ENCODE measurements at regions not wholly inside any gene's neighbourhood (a gene's known extent, or its start where the extent isn't known, plus 50 kb on each side); places are given as distances from the start of the nearest gene placed in this dataset.

DNA sequence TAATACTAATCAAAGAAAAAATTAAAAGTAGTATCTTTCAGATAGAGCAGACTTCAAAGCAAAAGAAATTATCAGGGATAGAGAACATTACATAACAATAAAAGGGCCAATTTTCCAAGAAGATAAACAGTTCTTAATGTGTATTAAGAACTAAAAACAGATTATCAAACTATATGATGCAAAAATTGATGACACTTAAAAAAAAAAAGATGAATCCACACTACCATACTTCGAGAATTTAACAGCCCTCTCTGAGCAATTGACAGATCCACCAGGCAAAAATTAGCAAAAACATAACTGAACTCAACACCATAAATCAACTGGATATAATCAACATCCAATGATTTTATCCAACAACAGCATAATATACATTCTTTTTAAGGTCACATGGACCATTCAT lies 686.5 kb downstream of the LRFN5 start:
- Histone ChIP-seq H2AFZ (replicated peaks; ENCODE audit: low read length, poor library complexity) (no peak overlapping the region), H3K56ac (ENCODE audit: extremely low read depth, insufficient read depth, low read length) (no peak overlapping the region), H3K9me1 (ENCODE audit: insufficient read depth, low read length) (no peaks in the 10 kb centered on the region), H2BK15ac (ENCODE audit: low read depth, low read length) (no peak overlapping the region), H3K4me1 (ENCODE audit: control insufficient read depth, insufficient read depth, low read length) (no peaks in the 10 kb centered on the region), H3K9me3 (ENCODE audit: control insufficient read depth, insufficient read depth, low read length) (no peaks in the 10 kb centered on the region), H3K27ac (ENCODE audit: insufficient read depth, low read length) (no peak overlapping the region), H4K5ac (ENCODE audit: low read depth, low read length) (no peak overlapping the region), H2BK120ac (ENCODE audit: low read depth, low read length) (no peak overlapping the region), H2AK5ac (ENCODE audit: low read depth, low read length) (no peak overlapping the region), H3K4me2 (ENCODE audit: low read depth, low read length) (no peak overlapping the region), H3K79me1 (ENCODE audit: low read depth in 1 of 2, low read length in 2 of 2) (no peaks in the 10 kb centered on the region), H3K18ac (ENCODE audit: low read depth, low read length) (no peak overlapping the region), H4K8ac (ENCODE audit: low read depth in 2 of 2, low read length in 2 of 2) (no peak overlapping the region), H3K9ac (ENCODE audit: low read depth, low read length) (no peak overlapping the region), H3K4me3 (ENCODE audit: insufficient read depth, low read depth, low read length) (no peak overlapping the region), H4K20me1 (ENCODE audit: insufficient read depth, low read length) (no peaks in the 10 kb centered on the region), H2BK5ac (ENCODE audit: low read depth, low read length, poor library complexity, severe bottlenecking) (no peak overlapping the region), H3K4ac (ENCODE audit: low read depth, low read length) (no peak overlapping the region), H4K91ac (ENCODE audit: insufficient read depth, low read depth, low read length) (no peak overlapping the region), H3K23ac (ENCODE audit: low read depth, low read length) (no peak overlapping the region), H2AK9ac (replicated peaks; ENCODE audit: low read depth, low read length, poor library complexity) (no peak overlapping the region), H3K36me3 (ENCODE audit: control insufficient read depth, insufficient read depth, low read length) (no peaks in the 10 kb centered on the region), H3K14ac (replicated peaks; ENCODE audit: low read depth, low read length) (no peak overlapping the region), H3K27me3 (ENCODE audit: control insufficient read depth, insufficient read depth, low read length) (no peaks in the 10 kb centered on the region), H2BK20ac (ENCODE audit: low read depth, low read length) (no peak overlapping the region)
- intact Hi-C loops (cut with micrococcal nuclease): no loop called here
- in situ Hi-C loops (cut with MboI; ENCODE audit: low sequenced_read_pairs): no loop called here
- 40% methylated on average over 1 of the region's 1 CpG; no CpG with 5 or more reads in 1 of the 2 experiments for WGBS, 2 experiments (ENCODE audit: extremely low coverage in 2 of 2, insufficient read length in 1 of 2)
- dilution Hi-C loops (cut with HindIII; ENCODE audit: low sequenced_read_pairs, unreplicated experiment): no loop called here
- BruUV-seq (replicated peaks): no TSS peak
- TF ChIP-seq, protein P1, sequence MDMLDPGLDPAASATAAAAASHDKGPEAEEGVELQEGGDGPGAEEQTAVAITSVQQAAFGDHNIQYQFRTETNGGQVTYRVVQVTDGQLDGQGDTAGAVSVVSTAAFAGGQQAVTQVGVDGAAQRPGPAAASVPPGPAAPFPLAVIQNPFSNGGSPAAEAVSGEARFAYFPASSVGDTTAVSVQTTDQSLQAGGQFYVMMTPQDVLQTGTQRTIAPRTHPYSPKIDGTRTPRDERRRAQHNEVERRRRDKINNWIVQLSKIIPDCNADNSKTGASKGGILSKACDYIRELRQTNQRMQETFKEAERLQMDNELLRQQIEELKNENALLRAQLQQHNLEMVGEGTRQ (IDR thresholded peaks at IDR 0.05; ENCODE audit: low read depth, low read length): no peak
- TF ChIP-seq MAFK (IDR thresholded peaks at IDR 0.05; ENCODE audit: low read depth, low read length): 0 out of 2 replicates have a peak, but pooled peaks have one; percentile 26
- DNase-seq: no peak
- ATAC-seq (ENCODE audit: low read depth): no peak
- CTCF ChIA-PET: no interaction called here
- POLR2A ChIA-PET (ENCODE audit: unreplicated experiment): no interaction called here
